ENCODE measurements at regions not wholly inside any gene's neighbourhood (a gene's known extent, or its start where the extent isn't known, plus 50 kb on each side); places are given as distances from the start of the nearest gene placed in this dataset.

GRCh38 chr6:48597951-48598350 lies 487.0 kb upstream of the PTCHD4 start:
- TF ChIP-seq CTCF (optimal IDR thresholded peaks at IDR 0.05 in 1 of 3, IDR thresholded peaks at IDR 0.05 in 1 of 3, conservative IDR thresholded peaks at IDR 0.05 in 1 of 3; ENCODE audit: extremely low read depth in 1 of 3, insufficient read depth in 2 of 3, low read length in 3 of 3), result no peak
- TF ChIP-seq EZH2 (IDR thresholded peaks at IDR 0.05; ENCODE audit: low read length), result no peak

All from keratinocyte (primary cell).